ENCODE measurements at regions not wholly inside any gene's neighbourhood (a gene's known extent, or its start where the extent isn't known, plus 50 kb on each side); places are given as distances from the start of the nearest gene placed in this dataset.
"Not testable (repeated sequence)": the region's sequence is repeated elsewhere in the genome, so short reads cannot be mapped to it uniquely, and the experiment has no call there.

GRCh38 chr2:58701688-58702301, 460.7 kb upstream of the FANCL start:
- Histone ChIP-seq H3K9me3 (no peaks in the 10 kb centered on the region), H3K4me3 (no peak overlapping the region), H3K4me1 (ENCODE audit: low read depth) (no peaks in the 10 kb centered on the region), H3K36me3 (ENCODE audit: low read depth) (no peaks in the 10 kb centered on the region)
- TF ChIP-seq CTCF (IDR thresholded peaks at IDR 0.05), result no peak
- ATAC-seq, result no peak
- no peak for DNase-seq
- intact Hi-C loops (cut with DNase I, micrococcal nuclease), result no loop called here

GRCh38 chr2:58700591-58700990, 459.5 kb upstream of the FANCL start:
- H3K4me1 ChIP-seq (ENCODE audit: low read depth), result no peaks in the 10 kb centered on the region
- no peak for TF ChIP-seq CTCF (IDR thresholded peaks at IDR 0.05)
- DNase-seq (no peak), ATAC-seq (no peak)
- H3K9me3 ChIP-seq, result no peaks in the 10 kb centered on the region
- no peaks in the 10 kb centered on the region for H3K36me3 ChIP-seq (ENCODE audit: low read depth)
- intact Hi-C loops (cut with DNase I, micrococcal nuclease), result no loop called here
- H3K4me3 ChIP-seq, result no peak overlapping the region

DNA sequence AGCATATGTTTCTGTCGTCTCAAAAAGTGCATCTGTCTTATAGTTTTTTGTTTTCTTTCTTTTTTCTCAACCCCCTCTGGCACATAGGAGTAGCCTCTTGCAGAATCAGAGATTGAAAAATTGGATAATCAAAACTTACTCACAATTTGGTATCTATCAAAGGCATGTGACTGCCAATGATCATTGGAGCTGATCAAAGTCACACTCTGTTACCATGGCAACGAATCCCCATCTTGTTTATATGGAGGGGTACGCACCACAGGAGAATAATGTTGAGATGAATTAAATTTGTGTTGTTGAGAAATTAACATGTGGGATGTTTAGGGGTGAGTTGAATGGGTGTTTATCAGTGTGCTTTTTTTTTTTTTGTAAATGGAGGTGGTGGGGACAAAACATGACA, 458.3 kb upstream of the FANCL start:
- Histone ChIP-seq H3K4me3 (no peak overlapping the region), H3K36me3 (ENCODE audit: low read depth) (no peaks in the 10 kb centered on the region), H3K9me3 (no peaks in the 10 kb centered on the region), H3K4me1 (ENCODE audit: low read depth) (no peaks in the 10 kb centered on the region)
- DNase-seq (no peak), ATAC-seq (no peak)
- no peak for TF ChIP-seq CTCF (IDR thresholded peaks at IDR 0.05)
- intact Hi-C loops (cut with DNase I, micrococcal nuclease), result no loop called here

DNA sequence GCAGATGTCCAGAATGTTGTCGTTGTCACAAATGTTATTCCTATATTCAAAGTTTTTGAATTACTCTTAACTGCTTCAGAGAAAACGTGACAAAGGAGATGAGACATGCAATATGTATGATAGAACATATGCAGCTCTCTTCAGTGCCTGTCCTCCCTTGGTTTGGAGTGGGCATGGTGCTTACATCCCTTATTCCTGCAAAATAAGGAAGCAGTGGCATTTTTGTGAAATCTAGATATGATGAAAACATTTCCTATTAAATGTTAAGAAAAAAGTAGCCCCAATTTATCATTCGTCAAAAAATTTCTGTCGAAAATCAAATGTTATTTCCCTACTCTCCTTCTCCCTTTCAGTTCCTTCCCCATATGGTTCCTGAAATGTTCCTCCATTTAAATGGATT, 457.5 kb upstream of the FANCL start:
- intact Hi-C loops (cut with DNase I, micrococcal nuclease), result no loop called here
- TF ChIP-seq CTCF (IDR thresholded peaks at IDR 0.05), result no peak
- DNase-seq (no peak), ATAC-seq (no peak)
- no peaks in the 10 kb centered on the region for H3K4me1 ChIP-seq (ENCODE audit: low read depth)
- H3K4me3 ChIP-seq, result no peak overlapping the region
- H3K36me3 ChIP-seq (ENCODE audit: low read depth), result no peaks in the 10 kb centered on the region
- H3K9me3 ChIP-seq, result no peaks in the 10 kb centered on the region

- ATAC-seq, result not testable (repeated sequence)
Observed at GRCh38 chr2:58694114-58694513, 453.0 kb upstream of the FANCL start.

GRCh38 chr2:58691041-58691440, 449.9 kb upstream of the FANCL start:
- H3K4me1 ChIP-seq (ENCODE audit: low read depth); H3K36me3 ChIP-seq (ENCODE audit: low read depth); intact Hi-C loops (cut with DNase I, micrococcal nuclease); DNase-seq; H3K4me3 ChIP-seq; H3K9me3 ChIP-seq; ATAC-seq: not testable (repeated sequence)

More at GRCh38 chr2:58694114-58694513, 453.0 kb upstream of the FANCL start:
- H3K9me3 ChIP-seq; intact Hi-C loops (cut with DNase I, micrococcal nuclease); H3K4me1 ChIP-seq (ENCODE audit: low read depth); DNase-seq; H3K36me3 ChIP-seq (ENCODE audit: low read depth); H3K4me3 ChIP-seq: not testable (repeated sequence)

DNA sequence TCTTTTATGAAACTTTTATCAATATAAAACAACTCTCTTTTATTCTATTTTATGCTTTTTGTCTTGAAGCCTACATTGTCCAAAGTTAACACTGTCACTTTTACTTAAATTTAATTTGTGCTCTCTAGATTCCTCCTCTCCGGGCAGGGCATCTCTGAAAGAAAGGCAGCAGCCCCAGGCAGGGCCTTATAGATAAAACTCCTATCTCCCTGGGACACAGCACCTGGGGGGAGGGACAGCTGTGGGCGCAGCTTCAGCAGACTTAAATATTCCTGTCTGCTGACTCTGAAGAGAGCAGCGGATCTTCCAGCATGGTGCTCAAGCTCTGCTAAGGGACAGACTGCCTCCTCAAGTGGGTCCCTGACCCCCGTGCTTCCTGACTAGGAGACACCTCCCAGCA, 447.7 kb upstream of the FANCL start:
- no peak for TF ChIP-seq CTCF (IDR thresholded peaks at IDR 0.05)
- Histone ChIP-seq H3K4me1 (ENCODE audit: low read depth) (no peaks in the 10 kb centered on the region), H3K36me3 (ENCODE audit: low read depth) (no peaks in the 10 kb centered on the region), H3K4me3 (no peak overlapping the region), H3K9me3 (no peaks in the 10 kb centered on the region)
- DNase-seq (no peak), ATAC-seq (no peak)
- intact Hi-C loops (cut with DNase I, micrococcal nuclease), result no loop called here
